Common myeloid progenitor, CD34-positive (primary cell): ENCODE measurements at regions not wholly inside any gene's neighbourhood (a gene's known extent, or its start where the extent isn't known, plus 50 kb on each side); places are given as distances from the start of the nearest gene placed in this dataset.

Experiments
- CTCF ChIA-PET: fragments of 350-600 bp; sonication (Branson Sonifier 250); formaldehyde crosslinking; loops from one replicate; lab custom pipeline; 2021; ENCODE audit warnings: antibody characterized with exemption; lab: Charles Lee
- POLR2A ChIA-PET: fragments of 350-600 bp; sonication (Branson Sonifier 250); formaldehyde crosslinking; loops from one replicate; lab custom pipeline; 2021; ENCODE audit warnings: antibody characterized with exemption; lab: Charles Lee
- DNase-seq, 3 donors: peaks; one replicate each; pipeline versions ENCODE4 v3.0.0 to v3.0.0-alpha.2; 2013
- H3K27ac ChIP-seq, 2 experiments: 1 replicate in 1 of 2; 2 replicates in 1 of 2; pipeline ENCODE4 v1.7.0; 2013; ENCODE audit warnings: inconsistent platforms in 2 of 2, low read length in 2 of 2, mild to moderate bottlenecking in 2 of 2, low read depth in 1 of 2, moderate library complexity in 1 of 2; ENCODE audit not compliant: severe bottlenecking in 2 of 2, insufficient read depth in 1 of 2, poor library complexity in 1 of 2
- H3K27me3 ChIP-seq, 5 experiments: replicated peaks in 2 of 5; 1 replicate in 3 of 5; 2 replicates in 2 of 5; pipeline versions ENCODE4 v1.6.1 to v1.7.0; 2013; ENCODE audit warnings: low read length in 4 of 5, mild to moderate bottlenecking in 2 of 5, moderate library complexity in 2 of 5, inconsistent platforms in 1 of 5; ENCODE audit not compliant: insufficient read depth in 5 of 5, control insufficient read depth in 4 of 5
- H3K36me3 ChIP-seq, 4 experiments: 1 replicate in 2 of 4; 2 replicates in 2 of 4; pipeline versions ENCODE4 v1.6.1 to v1.7.0; 2013; ENCODE audit warnings: low read length in 3 of 4, control low read depth in 1 of 4, mild to moderate bottlenecking in 1 of 4; ENCODE audit not compliant: control insufficient read depth in 4 of 4, insufficient read depth in 4 of 4
- H3K4me1 ChIP-seq, 4 experiments: 1 replicate in 3 of 4; 2 replicates in 1 of 4; pipeline versions ENCODE4 v1.6.1 to v1.7.1; 2013; ENCODE audit warnings: low read length in 3 of 4, mild to moderate bottlenecking in 3 of 4, control low read depth in 1 of 4, inconsistent platforms in 1 of 4, moderate library complexity in 1 of 4; ENCODE audit not compliant: control insufficient read depth in 4 of 4, insufficient read depth in 4 of 4; ENCODE audit errors: control extremely low read depth in 1 of 4
- H3K4me3 ChIP-seq, 7 experiments: 1 replicate in 4 of 7; 2 replicates in 3 of 7; pipeline versions ENCODE4 v1.5.1 to v1.7.0; 2013; ENCODE audit warnings: mild to moderate bottlenecking in 7 of 7, low read length in 6 of 7, moderate library complexity in 6 of 7, inconsistent platforms in 2 of 7, low read depth in 2 of 7, control low read depth in 1 of 7; ENCODE audit not compliant: insufficient read depth in 4 of 7, control insufficient read depth in 1 of 7; ENCODE audit errors: extremely low read depth in 1 of 7
- H3K9me3 ChIP-seq, 5 experiments: 1 replicate in 4 of 5; 2 replicates in 1 of 5; pipeline versions ENCODE4 v1.6.1 to v1.7.1; 2013; ENCODE audit warnings: low read length in 4 of 5, mild to moderate bottlenecking in 2 of 5, inconsistent platforms in 1 of 5, low read depth in 1 of 5, moderate library complexity in 1 of 5; ENCODE audit not compliant: control insufficient read depth in 4 of 5, insufficient read depth in 2 of 5; ENCODE audit errors: control extremely low read depth in 1 of 5
- WGBS: methylation state at CpG from one replicate; pipeline ENCODE4 v1.1.5; 2013; ENCODE audit not compliant: insufficient coverage; 5-methylcytosine and 5-hydroxymethylcytosine counted together

- Histone ChIP-seq H3K9me3 (peaks cover 0 to 6% (median 0%) of the 10 kb centered on the region in 5 experiments), H3K27ac (no peak overlapping the region), H3K27me3 (no peaks in the 10 kb centered on the region), H3K4me3 (no peak overlapping the region), H3K4me1 (peaks cover 0 to 2% (median 0%) of the 10 kb centered on the region in 4 experiments), H3K36me3 (no peaks in the 10 kb centered on the region)
- DNase-seq = no peak
- 99% methylated on average over 22 of the region's 23 CpGs for WGBS
- POLR2A ChIA-PET = no interaction called here
- CTCF ChIA-PET = no interaction called here
These were observed 130.1 kb downstream of the PTPRS start for GRCh38 chr19:5210556-5210955.

GRCh38 chr19:5207806-5208205, 132.8 kb downstream of the PTPRS start:
- Histone ChIP-seq H3K9me3 (peaks cover 0 to 6% (median 4%) of the 10 kb centered on the region in 5 experiments), H3K36me3 (no peaks in the 10 kb centered on the region), H3K27ac (no peak overlapping the region), H3K27me3 (no peaks in the 10 kb centered on the region), H3K4me3 (no peak overlapping the region), H3K4me1 (peaks cover 0 to 12% (median 0%) of the 10 kb centered on the region in 4 experiments)
- ChIA-PET CTCF (no interaction called here), POLR2A (no interaction called here)
- no peak for DNase-seq
- WGBS = 96% methylated on average over 11 of the region's 17 CpGs

GRCh38 chr19:5206751-5207075, 133.9 kb downstream of the PTPRS start:
- DNase-seq = no peak
- WGBS = 99% methylated on average over 10 of the region's 11 CpGs
- Histone ChIP-seq H3K27me3 (no peaks in the 10 kb centered on the region), H3K9me3 (peaks cover 0 to 8% (median 6%) of the 10 kb centered on the region in 5 experiments), H3K36me3 (no peaks in the 10 kb centered on the region), H3K4me1 (peaks cover 0 to 12% (median 0%) of the 10 kb centered on the region in 4 experiments), H3K27ac (no peak overlapping the region), H3K4me3 (no peak overlapping the region)
- CTCF ChIA-PET = no interaction called here
- POLR2A ChIA-PET = no interaction called here

GRCh38 chr19:5205937-5206750, 134.5 kb downstream of the PTPRS start:
- ChIA-PET CTCF (no interaction called here), POLR2A (no interaction called here)
- 98% methylated on average over 18 of the region's 29 CpGs for WGBS
- H3K9me3 ChIP-seq = peaks cover under 1 to 8% (median 6%) of the 10 kb centered on the region in 5 experiments
- peak overlapping the region in 1 of 7 experiments; percentile 62 for H3K4me3 ChIP-seq
- no peak overlapping the region for H3K27ac ChIP-seq
- H3K27me3 ChIP-seq = no peaks in the 10 kb centered on the region
- peak in 1 of 3 donors; percentile 22 for DNase-seq
- peaks cover 0 to 12% (median 0%) of the 10 kb centered on the region in 4 experiments for H3K4me1 ChIP-seq
- H3K36me3 ChIP-seq = no peaks in the 10 kb centered on the region

- POLR2A ChIA-PET = no interaction called here
- H3K4me3 ChIP-seq = peak overlapping the region in 1 of 7 experiments; percentile 62
- CTCF ChIA-PET = no interaction called here
- H3K9me3 ChIP-seq = peaks cover 2 to 13% (median 6%) of the 10 kb centered on the region in 5 experiments
- H3K27ac ChIP-seq = no peak overlapping the region
- DNase-seq = peak; percentile 19 to 73 (median 43)
- H3K36me3 ChIP-seq = no peaks in the 10 kb centered on the region
- 87% methylated on average over 12 of the region's 13 CpGs for WGBS
- H3K4me1 ChIP-seq = peaks cover 0 to 12% (median 0%) of the 10 kb centered on the region in 4 experiments
- no peaks in the 10 kb centered on the region for H3K27me3 ChIP-seq
These were observed 135.2 kb downstream of the PTPRS start for GRCh38 chr19:5205381-5205780.

GRCh38 chr19:5204212-5204611, 136.4 kb downstream of the PTPRS start:
- Histone ChIP-seq H3K27ac (no peak overlapping the region), H3K27me3 (no peaks in the 10 kb centered on the region), H3K36me3 (no peaks in the 10 kb centered on the region), H3K9me3 (peaks cover 0 to 18% (median 10%) of the 10 kb centered on the region in 5 experiments), H3K4me3 (no peak overlapping the region), H3K4me1 (peaks cover 0 to 12% (median 0%) of the 10 kb centered on the region in 4 experiments)
- ChIA-PET CTCF (interaction anchor here (0.6 kb wide), 1 partner anchor 187 kb away, joined by 3 read pairs; no protein-coding TSS in a partner anchor), POLR2A (no interaction called here)
- no peak for DNase-seq
- no CpG with 5 or more reads among the region's 5 CpGs for WGBS
